NB4 (cell line): ENCODE measurements at regions not wholly inside any gene's neighbourhood (a gene's known extent, or its start where the extent isn't known, plus 50 kb on each side); places are given as distances from the start of the nearest gene placed in this dataset.

ENCODE experiments used
- POLR2A ChIP-seq: IDR thresholded peaks from 2 replicates; pipeline ENCODE4 v1.6.1; 2011; ENCODE audit warnings: mild to moderate bottlenecking; ENCODE audit not compliant: insufficient read length; ENCODE audit errors: extremely low read depth
- TF ChIP-seq, protein P1 (sequence below): IDR thresholded peaks from one replicate; pipeline ENCODE4 v1.5.1; 2012; ENCODE audit warnings: low read depth, low read length
- TF ChIP-seq, protein P2 (sequence below): IDR thresholded peaks from 2 replicates; pipeline ENCODE4 v1.6.1; 2011; ENCODE audit warnings: low read depth, low read length

DNA sequence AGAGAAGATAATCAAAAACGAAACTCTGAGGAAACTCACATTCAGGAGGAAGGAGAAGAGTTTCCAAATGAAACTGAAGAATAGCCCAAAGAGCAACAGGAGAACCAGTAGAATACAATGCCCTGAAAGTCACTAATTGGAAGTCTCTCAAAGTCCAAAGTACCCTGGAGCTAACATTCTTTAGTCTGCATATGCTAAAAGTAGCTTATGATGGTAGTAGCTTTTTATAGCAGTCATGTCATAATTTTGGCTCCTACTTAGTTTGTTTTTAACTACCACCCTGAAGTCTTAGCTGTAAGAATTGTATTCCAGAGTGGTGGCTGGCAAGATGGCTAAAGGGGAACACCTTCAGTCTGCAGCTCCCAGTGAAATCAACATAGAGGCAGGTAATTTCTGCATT is 100.3 kb upstream of the FGF16 start:
- TF ChIP-seq, protein P1, sequence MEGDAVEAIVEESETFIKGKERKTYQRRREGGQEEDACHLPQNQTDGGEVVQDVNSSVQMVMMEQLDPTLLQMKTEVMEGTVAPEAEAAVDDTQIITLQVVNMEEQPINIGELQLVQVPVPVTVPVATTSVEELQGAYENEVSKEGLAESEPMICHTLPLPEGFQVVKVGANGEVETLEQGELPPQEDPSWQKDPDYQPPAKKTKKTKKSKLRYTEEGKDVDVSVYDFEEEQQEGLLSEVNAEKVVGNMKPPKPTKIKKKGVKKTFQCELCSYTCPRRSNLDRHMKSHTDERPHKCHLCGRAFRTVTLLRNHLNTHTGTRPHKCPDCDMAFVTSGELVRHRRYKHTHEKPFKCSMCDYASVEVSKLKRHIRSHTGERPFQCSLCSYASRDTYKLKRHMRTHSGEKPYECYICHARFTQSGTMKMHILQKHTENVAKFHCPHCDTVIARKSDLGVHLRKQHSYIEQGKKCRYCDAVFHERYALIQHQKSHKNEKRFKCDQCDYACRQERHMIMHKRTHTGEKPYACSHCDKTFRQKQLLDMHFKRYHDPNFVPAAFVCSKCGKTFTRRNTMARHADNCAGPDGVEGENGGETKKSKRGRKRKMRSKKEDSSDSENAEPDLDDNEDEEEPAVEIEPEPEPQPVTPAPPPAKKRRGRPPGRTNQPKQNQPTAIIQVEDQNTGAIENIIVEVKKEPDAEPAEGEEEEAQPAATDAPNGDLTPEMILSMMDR = no peak
- TF ChIP-seq POLR2A = no peak
- TF ChIP-seq, protein P2, sequence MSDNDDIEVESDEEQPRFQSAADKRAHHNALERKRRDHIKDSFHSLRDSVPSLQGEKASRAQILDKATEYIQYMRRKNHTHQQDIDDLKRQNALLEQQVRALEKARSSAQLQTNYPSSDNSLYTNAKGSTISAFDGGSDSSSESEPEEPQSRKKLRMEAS = no peak
